AG09309 (cell line): ENCODE measurements at regions not wholly inside any gene's neighbourhood (a gene's known extent, or its start where the extent isn't known, plus 50 kb on each side); places are given as distances from the start of the nearest gene placed in this dataset.

Source experiments
- DNase-seq: peaks from one replicate; pipeline ENCODE4 v3.0.0-alpha.2; 2010; ENCODE audit warnings: low read depth
- H3K4me3 ChIP-seq: 2 replicates; pipeline ENCODE4 v1.5.1; 2011; ENCODE audit warnings: mild to moderate bottlenecking, low read depth, low read length, moderate library complexity; ENCODE audit not compliant: control insufficient read depth
- TF ChIP-seq, protein P1 (sequence below): IDR thresholded peaks from 2 replicates; pipeline ENCODE4 v1.5.1; 2011; ENCODE audit warnings: mild to moderate bottlenecking, low read depth, low read length, inconsistent platforms; ENCODE audit not compliant: insufficient read depth, control insufficient read depth; ENCODE audit errors: missing control alignments

DNA sequence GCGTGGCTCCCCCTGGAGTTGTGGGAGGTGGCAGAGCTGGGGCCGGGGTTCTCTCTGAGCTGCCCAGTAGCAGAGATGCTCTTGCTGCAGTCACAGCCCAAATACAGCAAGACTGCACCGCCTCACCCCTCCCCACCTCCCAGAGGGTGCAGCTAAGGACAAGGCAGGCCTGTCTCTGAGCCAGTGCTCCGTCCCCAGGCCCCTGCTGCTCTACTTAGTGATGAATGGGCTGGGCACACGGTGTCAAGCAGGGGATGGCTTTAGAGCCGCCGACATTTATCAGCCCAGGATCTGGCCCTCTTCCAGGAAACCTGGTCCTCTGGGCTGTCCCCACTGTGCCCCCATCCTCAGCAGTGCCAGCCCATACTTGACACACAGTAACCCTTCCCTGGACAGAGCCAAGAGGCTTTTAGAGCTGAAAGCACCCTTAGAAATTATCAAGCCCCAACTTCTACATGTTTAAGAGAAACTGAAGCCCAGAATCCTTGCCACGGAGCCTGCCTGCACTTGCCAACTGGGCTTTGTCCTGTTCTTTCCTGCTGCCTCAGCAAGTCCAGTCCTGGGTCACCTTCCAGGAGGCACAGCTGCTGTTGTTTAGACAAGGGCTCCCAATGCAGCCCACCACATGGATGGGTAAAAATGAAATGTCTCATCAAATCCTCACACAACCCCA lies 137.1 kb upstream of the UNC5B start:
- TF ChIP-seq, protein P1, sequence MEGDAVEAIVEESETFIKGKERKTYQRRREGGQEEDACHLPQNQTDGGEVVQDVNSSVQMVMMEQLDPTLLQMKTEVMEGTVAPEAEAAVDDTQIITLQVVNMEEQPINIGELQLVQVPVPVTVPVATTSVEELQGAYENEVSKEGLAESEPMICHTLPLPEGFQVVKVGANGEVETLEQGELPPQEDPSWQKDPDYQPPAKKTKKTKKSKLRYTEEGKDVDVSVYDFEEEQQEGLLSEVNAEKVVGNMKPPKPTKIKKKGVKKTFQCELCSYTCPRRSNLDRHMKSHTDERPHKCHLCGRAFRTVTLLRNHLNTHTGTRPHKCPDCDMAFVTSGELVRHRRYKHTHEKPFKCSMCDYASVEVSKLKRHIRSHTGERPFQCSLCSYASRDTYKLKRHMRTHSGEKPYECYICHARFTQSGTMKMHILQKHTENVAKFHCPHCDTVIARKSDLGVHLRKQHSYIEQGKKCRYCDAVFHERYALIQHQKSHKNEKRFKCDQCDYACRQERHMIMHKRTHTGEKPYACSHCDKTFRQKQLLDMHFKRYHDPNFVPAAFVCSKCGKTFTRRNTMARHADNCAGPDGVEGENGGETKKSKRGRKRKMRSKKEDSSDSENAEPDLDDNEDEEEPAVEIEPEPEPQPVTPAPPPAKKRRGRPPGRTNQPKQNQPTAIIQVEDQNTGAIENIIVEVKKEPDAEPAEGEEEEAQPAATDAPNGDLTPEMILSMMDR: no peak
- H3K4me3 ChIP-seq: no peak overlapping the region
- DNase-seq: no peak

DNA sequence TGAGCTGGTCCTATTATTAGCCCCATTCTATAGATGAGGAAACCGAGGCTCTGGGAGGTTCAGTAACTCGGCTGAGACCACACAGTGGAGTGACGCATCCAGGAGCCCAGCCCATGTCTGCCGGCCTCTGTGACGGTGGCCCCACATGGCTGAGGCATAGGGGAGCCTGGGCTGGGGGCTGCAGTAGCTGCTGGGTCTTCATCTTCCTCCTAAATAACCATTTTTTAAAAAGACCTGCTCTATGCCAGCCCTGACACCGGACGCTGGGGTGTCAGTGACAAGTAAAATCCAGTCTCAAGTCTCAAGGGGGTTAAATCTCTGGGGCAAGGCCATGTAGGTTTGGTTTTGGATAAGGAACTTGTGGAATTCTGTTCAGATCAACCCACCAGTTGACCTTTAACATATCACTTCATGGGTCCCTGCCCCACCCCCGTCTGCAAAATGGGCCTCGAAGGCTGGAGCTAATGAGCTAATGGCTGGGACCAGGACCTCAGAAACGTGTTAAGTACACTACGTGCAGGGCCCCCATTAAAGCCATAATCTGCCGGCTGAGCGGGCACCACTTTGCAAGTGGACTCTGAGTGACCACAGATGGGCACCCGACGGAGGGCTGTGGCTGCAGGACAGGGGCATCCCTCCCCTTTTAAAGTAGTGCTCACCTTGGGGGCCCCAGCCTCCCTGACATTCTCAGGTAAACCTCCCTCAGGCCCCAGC lies 136.5 kb upstream of the UNC5B start:
- no peak overlapping the region for H3K4me3 ChIP-seq
- no peak for DNase-seq
- TF ChIP-seq, protein P1: no peak

DNA sequence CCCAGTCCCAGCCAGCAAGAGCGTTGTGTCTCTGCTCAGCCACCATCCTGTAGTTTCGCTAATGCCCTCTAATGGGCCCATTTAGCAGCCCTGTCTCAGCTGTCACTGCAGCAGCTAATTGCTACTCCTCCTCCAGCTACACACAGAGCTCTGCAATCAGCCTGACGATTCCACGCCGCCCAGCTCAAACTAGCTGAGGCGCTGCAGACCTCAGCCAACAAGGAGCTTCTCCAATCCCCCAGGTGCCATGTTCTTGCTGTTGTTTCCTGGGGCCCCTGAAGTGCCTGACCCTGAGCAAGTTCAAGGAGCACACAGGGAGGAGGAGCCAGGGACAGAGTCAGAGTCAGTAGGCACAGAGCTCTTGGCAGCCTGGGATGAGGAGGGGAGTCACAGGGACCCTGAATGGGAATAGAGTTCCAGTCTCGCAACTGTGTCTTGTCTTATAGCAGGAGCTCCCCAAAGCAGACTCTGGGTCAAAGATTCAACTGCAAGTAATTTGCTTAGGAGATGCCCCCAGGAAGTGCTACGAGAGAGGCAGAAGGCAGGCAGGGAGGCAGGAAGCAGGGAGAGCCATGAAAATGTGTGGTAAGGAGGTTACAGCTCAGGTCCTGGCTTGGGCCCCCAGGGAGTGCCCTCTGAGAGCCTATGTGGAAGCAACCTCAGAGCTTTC lies 135.8 kb upstream of the UNC5B start:
- no peak for DNase-seq
- H3K4me3 ChIP-seq: no peak overlapping the region
- TF ChIP-seq, protein P1: no peak

DNA sequence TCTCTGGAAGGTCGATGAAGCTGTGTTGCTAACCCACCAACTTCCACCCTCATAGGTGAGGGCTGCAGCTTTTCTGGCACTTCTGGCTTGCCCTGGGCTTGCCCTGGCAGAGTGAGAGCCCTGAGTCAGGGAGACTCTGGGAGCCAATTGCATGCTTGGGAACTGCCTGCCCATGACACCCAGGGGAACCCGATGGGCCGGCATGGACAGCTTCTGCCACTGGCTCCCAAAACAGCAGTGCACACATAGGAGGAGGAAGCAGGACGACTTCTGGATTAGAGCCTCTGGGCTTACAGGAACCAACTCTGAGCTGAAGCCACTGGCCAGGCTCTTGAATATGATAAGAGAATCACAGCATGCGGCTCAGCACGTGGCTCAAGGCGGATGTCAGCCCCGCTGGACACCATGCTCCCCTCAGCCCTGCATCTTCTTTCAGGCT lies 135.2 kb upstream of the UNC5B start:
- no peak for DNase-seq

DNA sequence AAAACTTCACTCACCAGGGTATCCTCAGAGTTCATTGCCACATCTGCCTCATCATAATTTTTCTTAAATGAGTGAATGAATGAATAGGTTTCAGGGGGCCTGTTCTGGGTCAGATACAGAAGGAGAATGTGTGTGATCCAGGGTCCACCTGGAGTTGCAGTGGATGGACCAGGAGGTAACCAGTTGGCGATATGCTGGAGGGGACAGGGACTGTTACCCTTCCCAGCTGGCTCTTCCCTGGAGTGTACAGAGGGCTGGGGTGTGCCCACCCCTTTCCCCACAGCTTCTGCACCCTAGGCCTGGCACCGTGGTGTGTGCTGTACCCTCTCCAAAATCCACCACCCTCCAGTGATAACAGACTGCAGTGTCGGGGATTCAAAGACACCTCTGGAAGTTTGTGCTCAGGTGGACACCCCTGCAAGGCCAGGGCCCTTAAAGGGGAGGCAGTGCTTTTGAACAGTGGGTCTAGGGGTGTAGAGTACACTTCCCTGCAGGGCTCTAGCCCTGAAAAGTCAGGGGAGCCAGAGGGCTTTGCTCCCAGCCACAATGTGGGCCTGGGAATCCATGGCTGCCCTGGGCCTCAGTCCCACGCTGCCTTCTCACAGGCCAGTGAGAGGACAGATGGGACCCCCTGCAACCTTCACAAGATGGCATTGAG lies 134.4 kb upstream of the UNC5B start:
- H3K4me3 ChIP-seq: no peak overlapping the region
- TF ChIP-seq, protein P1: no peak
- no peak for DNase-seq

More for the DNA sequence above, 135.2 kb upstream of the UNC5B start:
- no peak overlapping the region for H3K4me3 ChIP-seq
- TF ChIP-seq, protein P1: no peak

DNA sequence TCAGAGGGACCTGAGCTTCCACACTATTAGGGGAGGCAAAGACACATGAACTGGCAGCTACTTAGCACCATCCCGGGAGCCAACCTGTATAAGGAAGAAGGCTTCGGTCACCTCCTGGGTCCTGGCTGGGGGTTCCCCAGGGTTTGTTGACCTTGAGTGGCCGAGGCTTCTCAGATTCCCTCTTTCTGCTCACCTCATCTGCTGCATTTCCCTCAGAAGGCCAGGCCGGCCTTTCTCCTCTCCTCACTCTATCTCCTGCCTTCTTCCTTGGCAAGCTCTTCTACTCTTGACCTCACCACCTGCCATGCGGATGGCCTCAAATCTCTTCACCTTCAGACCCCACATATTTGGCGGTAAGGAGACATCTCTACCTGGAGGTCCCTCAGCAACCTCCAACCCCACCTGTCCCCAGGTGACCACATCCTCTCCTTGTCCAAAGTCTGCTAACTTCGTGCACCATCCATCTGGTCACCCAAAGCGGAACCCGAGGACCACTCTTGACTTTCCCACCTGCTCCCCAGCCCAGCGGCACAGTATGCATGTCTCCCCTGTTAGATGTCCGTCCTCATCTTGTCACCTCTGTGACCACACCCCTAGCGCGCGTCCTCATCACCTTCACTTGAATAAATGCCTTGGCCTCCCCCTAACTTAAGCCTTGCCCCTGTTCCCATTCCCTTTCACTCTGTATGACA lies 133.8 kb upstream of the UNC5B start:
- DNase-seq: no peak
- TF ChIP-seq, protein P1: no peak
- no peak overlapping the region for H3K4me3 ChIP-seq
